SU-DHL-6 (cell line): ENCODE measurements at regions not wholly inside any gene's neighbourhood (a gene's known extent, or its start where the extent isn't known, plus 50 kb on each side); places are given as distances from the start of the nearest gene placed in this dataset.

Experiments used
- CTCF ChIP-seq: fragments of 200-600 bp; sonication (generic); IDR thresholded peaks from one replicate; pipeline ENCODE4 v1.5.1; 2017; ENCODE audit warnings: antibody characterized with exemption, mild to moderate bottlenecking, low read length, moderate library complexity; ENCODE audit not compliant: insufficient read depth, poor library complexity, severe bottlenecking
- EZH2phosphoT487 ChIP-seq: fragments of 200-600 bp; sonication (generic), shearing (Covaris generic); conservative IDR thresholded peaks from 2 replicates; pipeline ENCODE4 v1.6.1; 2018; ENCODE audit warnings: mild to moderate bottlenecking, antibody characterized with exemption, low read length, moderate library complexity, mixed read lengths

GRCh38 chr11:127995921-127996320 lies 591.4 kb downstream of the ETS1 start:
- TF ChIP-seq CTCF (no peak), EZH2phosphoT487 (no peak)
